IPS-NIHi7 (cell line): ENCODE measurements at regions not wholly inside any gene's neighbourhood (a gene's known extent, or its start where the extent isn't known, plus 50 kb on each side); places are given as distances from the start of the nearest gene placed in this dataset.

Experiments
- DNase-seq: peaks from one replicate; pipeline ENCODE4 v3.0.0; 2012; ENCODE audit warnings: mixed read lengths; ENCODE audit errors: extremely low spot score

DNA sequence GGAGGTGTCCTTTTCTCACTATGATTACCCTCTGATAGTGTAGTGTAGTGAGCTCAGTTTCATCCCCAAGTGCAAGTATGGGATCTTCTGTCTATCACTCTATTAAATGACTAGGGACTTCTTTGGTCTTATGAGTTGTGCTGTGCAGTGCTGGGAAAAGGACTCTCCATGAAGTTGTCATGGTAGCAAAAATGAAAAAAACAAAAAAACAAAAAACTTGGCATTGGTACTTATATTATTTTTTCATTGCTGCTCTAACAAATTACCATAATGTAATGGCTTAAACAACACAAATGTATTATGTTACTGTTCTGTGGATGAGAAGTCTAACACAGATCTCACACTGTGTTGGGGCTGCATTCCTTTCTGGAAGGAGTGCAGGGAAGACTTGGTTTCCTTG lies 393.1 kb upstream of the NOVA1 start:
- no peak for DNase-seq

DNA sequence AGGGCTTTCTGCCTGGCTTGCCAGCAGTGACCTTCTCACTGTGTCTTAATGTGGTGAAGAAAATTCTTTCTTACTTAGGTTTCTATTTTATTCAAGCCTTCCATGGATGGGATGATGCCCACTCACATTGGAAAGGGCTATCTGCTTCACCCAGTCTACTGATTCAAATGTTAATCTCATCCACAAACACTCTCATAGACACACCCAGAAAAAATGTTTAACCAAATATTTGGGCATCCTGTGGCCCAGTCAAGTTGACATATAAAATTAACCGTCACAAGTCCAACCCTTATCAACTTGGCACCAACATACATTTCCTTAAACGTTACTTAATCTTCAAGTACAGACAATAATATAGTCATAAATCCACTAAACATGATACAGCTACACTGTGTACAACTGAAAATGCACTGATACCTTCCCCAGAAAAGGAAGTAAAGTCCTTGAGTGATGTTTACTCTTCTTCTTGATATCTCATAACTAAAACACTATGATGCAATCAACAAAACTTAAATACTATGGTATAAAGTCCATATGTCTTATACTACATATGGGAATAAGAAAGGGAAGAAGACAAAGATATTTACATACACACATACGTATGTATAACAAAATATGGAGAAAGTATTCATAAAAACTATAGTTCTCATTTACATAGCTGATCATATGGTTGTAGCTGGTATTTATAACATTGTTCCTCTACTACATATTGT lies 394.7 kb upstream of the NOVA1 start:
- no peak for DNase-seq

DNA sequence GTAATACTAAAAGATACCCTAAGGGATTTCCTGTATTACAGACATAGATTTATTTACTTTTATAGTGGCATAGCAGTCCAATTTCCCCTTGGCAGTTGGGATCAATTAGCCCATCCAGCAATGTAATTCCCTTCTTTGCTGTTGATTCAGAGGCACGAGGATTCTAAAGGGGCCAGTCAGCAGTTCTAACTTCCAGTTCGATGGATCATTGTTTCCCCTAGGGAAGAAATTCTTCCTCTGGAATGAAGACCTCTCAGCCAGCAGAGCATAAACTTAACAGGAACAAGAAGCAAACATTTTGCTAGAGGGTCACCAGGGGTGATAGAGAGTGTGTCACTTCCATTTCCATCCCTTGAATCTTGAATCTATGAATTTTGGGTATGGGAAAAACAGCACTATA lies 395.7 kb upstream of the NOVA1 start:
- no peak for DNase-seq

DNA sequence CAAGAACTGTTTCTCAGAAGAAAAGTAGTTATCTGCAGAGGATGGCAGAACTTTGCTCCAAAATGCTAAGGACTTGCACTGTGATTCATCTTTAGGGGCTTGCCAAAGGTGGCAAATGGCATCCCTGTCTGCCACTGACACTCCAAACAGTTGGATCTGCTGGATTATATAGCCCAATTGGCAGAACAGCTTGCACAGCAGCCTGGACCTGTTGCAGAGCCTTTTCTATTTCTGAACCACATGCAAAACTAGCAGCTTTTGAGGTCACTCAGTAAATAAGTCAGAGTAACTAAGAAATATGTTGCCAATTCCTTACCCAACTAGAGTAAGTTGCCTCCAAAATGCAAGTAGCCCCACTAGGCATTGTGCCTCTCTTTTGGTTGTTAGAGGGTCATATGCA lies 397.5 kb upstream of the NOVA1 start:
- DNase-seq = no peak

DNA sequence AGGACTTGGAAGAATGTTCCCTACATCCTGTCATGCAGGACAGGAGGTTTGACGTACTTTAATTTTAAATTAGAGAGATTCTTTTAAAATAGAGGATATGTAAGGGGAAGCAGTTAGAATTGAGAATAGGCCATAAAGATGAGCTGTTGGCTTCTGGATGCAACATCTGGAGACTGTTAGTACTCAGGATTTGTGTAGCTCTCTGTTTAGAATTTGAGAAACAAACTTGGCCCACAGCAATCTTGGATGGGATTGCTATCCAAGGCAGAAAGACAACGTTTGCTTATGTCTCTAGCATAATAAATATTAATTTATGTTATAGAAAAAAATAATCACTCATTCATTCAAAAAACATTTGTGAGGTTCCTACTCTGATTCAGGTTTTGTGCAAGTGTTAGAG lies 398.4 kb upstream of the NOVA1 start:
- no peak for DNase-seq

DNA sequence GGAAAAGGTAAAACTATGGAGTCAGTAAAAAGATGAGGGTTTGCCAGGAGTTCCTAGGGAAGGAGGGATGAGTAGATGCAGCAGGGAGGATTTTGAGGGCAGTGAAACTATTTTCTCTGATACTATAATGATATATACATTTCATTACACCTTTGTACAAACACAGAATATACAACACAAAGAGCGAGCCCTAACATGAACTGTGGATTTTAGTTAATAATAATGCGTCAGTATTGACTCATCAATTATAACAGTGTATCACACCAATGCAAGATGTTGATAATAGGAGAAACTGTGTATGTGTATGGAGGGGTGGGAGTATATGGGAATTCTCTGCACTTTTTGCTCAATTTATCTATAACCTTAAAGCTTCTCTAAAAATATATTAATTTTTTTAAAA lies 404.3 kb upstream of the NOVA1 start:
- no peak for DNase-seq

DNA sequence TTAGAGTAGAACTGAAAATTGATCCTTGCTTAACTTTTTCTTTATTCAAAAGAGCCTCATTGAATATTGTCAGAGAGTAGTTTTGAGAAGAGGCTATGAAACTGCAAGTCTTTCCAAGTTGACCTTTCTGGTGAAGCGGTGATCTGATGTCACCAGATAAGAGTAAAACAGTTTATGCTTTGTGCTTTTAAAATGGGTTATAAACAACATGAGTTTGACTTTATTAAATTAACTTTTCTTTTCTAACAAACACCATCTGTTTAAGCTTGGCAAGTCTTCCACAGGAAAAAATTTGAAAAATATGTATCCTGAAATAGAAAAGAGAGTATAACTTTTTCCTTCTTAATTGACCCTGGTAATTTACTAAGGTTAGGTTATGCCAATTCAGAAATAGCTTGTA lies 408.7 kb upstream of the NOVA1 start:
- no peak for DNase-seq

DNA sequence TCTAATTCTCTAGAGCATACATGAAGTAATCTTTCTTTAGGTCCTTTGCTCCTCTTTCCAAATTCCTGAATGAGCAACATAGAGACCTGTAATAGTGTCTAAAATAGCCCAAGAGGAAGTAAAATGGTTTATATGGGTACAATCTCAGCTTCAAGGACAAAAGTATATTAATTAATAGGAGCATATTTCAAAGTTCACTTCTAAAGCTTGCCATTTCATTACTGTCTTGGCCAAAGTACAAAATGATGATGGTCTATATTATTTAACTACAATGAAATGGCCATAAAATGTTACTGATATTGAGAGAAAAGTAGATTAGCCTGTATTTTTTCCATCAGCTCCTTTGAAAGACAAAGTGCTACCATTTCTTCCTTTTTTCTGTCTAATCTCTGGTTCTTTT lies 410.4 kb upstream of the NOVA1 start:
- DNase-seq = no peak

DNA sequence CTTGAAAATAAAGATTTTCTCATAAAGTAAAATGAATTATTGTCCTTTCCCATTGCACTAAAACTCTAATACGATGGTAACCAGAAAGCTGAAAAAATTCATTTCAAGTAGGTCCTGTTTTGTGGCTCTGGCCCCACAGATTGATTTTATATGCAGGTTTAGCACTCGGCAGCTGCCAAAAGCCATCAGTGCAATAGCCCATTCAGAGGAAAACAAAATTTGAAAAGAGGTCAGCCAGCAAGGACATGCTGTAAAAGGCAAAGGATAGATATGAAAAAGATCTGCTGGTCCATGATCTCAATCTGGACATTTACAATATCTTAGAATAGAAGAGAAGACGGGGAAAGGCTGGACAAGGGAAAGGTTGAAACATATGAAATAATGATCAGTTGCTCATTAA lies 414.8 kb upstream of the NOVA1 start:
- no peak for DNase-seq

DNA sequence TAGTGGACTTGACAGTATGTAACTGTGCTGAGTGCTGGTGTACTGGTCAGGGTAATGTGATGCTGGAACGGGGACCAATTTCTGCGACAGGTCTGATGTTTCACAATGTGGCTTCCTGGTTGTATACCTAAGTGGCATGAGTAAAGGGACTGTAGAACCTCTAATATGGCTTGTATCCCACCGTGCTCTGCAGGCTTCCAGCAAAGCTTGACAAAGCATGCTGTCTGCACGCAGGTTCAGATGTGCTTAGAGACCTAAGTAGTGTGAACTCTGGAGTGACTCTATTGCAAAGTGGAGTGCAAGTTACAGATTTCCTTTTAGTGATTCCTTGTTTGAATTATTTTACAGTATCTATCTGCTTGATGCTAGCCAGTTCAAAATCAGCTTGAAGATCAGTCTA lies 415.8 kb upstream of the NOVA1 start:
- DNase-seq = no peak

DNA sequence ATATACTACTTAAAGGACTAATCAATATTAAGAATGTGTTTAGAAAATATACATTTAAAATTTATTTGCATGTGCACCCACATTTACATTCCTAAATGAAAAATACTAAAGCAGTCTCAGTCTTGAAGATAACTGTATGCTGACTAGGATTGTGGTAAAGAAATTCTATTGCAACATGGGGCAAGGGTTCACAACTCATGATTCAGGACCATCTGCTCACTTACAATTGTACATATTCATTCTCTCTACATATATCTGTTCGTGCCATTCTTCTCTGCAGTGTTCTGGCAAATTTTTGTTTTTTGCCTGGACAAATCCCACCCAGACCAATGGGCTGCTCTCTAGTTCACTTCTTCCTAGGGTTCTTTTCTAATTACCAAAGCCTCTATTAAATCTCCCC lies 417.2 kb upstream of the NOVA1 start:
- no peak for DNase-seq

DNA sequence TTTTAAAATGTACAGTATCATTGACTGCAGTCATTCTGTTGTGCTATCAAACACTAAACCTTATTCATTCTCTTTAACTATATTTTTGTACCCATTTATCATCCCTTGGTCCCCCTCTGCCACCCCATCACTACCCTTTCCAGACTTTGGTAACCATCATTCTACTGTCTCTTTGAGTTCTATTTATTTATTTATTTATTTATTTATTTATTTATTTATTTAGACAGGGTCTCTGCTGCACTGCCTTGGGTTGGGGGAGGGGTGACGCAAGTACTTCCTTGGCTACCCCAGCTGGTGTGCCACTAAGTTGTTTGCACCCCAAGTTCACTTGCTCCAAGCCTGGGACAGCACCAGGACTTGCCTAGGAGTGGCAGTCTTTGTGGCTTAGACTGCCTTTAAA lies 427.8 kb upstream of the NOVA1 start:
- no peak for DNase-seq

DNA sequence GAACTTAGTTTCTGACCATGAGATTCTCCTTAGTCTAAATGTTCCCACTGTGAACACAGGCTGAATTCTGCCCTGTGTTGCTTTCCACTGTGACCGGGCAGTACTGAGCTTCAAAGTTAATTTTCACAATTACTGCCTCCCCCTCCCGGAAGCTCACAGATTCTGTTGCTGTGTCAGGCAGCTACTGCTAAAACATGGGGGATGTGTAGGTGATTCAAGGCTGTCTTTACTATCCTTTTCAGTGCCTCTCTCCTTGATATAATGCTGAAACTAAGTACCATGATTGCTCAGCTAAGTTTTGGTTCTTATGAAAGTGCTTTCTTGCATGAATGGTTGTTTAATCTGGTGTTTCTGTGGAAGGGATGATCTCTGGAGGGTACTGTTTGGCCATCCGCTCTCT lies 428.3 kb upstream of the NOVA1 start:
- DNase-seq = no peak

DNA sequence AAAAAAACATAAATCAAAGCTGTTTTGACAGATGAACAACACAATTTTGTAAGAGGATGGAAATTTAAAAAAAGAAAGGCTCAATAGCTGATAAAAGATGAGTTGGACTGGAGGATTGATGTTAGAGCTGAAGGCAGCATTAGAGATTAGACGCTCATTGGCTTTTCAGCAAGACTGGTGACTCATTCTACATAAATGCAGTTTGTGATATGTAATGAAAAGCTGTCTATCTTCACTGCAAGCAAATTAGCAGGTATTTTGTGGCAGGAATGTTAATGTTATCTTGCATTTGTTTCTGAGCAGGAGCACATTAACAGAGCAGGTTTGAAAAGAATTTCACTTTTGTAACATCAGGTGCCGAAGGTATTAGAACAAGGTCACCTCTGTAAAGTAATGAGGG lies 442.7 kb upstream of the NOVA1 start:
- DNase-seq = no peak

DNA sequence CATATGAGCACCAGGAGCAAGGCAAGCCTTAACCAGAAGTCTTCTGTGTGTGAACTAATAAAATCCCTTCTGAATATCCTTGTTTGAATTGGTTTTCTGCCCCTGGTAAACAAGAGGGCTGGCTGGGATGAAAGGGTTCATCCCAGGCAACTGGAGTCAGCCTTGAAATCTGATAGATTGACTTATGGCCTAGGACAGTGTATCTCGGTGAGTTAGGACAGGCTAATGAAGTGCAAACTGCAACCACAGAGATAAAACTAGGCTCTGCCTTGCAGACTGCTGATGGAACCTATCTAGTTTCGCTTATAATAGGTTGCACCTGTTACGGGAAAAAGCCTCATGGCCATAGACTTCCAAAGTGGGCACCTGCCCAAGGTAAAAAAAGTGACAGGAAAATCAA lies 451.9 kb upstream of the NOVA1 start:
- no peak for DNase-seq

DNA sequence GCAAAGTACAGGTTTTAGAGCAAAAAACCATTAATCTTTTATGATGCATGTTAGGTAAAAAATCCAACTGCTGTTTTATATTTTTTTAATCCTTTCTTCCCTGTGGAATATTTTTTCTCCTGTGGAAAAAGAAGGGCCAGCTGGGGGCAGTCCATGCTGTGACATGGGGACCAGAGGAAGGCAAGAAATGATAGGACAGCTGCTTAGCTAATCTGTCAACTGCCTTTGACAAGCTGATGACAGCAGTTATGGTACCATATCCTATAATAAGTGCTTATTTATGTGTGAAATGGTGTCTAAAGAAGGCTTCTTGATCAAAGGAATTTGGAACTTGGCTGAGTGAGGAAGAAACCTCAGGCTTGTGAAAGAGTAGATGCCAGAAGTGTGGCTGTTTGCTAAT lies 452.4 kb upstream of the NOVA1 start:
- no peak for DNase-seq

DNA sequence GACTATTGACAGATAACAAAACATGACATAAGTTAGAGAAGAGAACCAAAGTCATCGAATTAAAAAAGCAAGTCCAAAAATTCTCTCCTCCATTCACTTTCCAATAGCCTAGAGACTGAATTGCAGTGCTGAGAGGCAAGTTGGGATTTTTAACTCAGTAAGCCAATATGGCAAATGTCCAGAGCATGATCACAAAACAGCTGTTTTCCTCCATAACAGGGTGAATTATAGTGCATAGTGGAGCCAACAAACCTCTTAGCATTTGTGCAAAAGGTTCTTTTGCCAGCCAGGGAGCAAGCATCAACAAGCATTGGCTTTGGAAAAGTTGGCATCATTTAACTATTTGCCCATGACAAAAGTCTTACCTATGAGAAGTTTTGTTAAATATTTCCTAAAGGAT lies 458.8 kb upstream of the NOVA1 start:
- no peak for DNase-seq

DNA sequence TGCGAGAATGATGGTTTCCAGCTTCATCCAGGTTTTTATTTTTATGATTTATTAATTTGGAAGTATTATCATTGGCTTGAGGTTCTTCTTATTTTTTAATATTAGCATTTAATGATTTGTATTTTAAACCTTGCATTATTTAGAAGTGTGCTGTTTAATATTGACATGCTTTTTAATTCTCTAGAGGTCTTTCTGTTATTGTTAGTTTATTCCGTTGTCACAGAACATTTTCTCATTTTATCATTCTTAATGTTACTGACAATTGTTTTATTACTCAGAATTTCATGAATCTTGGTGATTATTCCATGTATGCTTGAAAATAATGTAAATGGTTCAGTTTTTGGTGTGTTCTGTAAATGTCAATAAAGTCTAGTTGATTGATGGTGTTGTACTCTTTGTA lies 463.5 kb upstream of the NOVA1 start:
- DNase-seq = no peak

DNA sequence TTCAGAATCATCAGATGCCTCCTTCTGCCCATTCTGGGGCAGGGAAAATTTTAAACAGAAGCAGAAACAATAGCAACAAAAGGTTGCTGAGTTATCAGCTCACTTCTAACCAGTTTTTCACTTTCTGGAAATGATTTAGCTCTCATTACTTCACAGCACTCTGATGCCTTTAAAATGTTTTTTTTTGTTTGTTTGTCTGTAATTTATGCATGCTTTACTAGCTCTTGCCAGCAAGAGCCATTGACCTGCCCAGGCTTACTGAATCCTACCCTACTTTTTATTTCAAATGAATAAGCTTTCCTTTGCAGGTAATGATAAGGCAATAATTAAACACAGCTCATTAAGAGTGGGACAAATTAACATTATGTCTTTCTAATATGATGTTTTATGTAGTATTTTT lies 466.1 kb upstream of the NOVA1 start:
- DNase-seq = no peak

DNA sequence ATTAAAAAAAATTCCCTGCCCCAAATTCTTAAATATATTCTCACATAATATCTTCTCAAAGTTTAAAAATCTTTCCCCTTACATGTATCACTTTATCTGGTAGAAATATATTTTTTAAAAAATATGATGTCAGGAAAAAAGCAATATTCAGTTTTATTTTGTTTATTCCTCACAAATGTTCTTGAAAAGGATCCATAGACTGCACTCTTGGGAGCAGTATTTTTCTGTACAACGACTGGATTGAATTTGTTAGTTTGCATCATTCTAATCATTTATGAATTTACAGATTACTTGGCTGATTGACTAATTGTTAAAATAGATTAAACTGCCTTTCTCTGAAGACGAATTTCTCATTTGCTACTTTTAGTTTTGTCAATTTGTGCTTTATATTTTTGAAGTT lies 468.1 kb upstream of the NOVA1 start:
- DNase-seq = no peak

DNA sequence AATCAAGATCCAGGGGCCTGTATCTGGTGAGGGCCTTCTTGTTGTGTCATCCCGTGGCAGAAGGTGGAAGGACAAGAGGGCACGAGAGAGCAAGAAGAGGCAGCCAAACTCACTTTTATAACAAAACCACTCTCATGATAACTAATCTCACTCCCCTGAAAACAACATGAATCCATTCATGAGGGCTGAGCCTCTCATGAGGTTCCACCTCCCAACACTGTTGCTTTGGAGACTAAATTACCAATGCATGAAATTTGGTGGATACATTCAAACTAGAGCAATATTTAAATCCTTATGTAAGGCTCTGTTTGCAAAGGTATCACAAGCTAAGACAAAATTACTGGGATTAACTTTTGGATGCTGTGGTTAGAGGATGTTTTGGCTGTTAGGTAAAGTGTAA lies 470.1 kb upstream of the NOVA1 start:
- no peak for DNase-seq

DNA sequence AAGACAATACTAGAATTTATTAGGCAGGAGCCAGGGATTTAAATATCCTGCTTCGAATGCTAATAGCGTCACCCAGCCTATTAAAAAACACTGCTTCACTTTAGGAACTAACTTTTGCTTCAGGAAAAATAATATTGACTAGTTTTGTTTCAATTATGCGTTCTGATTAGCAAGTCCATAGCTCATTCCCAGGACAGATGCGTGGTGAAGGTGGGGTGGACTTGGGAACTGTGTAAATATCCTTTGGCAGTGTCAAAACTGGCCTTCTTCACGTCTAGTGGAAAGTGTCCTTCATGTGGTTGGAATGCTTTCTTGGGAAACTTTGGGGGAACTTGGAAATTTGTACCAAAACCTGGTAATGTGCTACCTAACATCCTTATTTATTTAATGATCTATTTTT lies 474.8 kb upstream of the NOVA1 start:
- DNase-seq = no peak

DNA sequence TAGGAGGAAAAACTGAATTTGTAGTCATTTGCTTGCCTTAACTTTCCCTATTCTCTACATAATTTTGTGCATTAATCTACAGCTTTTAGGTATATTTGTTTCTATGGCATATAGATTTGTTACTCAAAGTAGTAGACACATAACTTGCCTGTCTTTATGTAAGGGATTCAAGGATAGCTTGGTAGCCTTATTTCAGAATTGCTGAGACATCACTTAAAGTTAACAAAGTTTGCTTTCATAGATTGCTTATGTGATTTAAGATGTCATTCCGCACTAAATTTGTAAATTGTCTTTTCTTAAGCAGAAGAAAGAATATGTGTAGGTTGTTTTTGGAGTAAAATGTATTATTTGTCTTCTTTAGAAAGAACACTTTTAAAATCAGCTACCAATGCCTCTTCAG lies 477.7 kb upstream of the NOVA1 start:
- DNase-seq = no peak

DNA sequence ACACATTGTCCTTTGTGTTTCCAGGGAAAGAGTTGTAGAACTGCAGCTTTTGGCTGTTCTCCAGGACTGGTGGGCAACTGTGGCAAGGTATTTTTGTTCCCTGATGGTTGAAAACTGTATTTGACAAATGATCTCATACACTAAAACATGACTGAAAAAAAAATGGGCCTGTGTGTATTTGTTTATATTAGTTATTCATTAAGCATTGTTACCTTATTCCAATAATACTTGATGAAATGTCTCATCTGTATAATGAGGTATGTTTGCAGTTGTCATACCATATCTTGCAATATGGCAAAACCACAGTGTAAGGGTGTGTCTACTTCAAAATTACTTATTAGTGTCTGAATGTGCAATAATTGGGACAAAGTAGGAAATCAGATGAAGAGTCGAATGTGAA lies 479.4 kb upstream of the NOVA1 start:
- DNase-seq = no peak

DNA sequence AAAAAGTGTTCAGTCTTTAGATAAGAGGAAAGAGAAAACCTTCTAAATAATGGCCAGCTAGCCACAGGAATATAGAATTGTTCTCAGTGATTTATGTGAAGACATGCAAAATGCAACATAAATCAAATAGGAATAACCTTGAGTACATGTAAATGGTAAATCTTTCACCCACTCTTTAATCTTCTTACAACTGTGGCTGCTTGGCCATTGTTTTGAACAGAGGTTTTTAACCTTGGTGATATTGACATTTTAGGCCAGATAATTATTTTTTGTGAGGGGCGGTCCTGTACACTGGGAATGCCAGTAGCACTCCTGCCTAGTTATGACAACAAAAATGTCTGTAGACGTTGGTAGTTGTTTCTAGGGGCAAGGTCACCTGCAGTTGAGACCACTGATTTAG lies 479.9 kb upstream of the NOVA1 start:
- DNase-seq = no peak
